ENCODE measurements at regions not wholly inside any gene's neighbourhood (a gene's known extent, or its start where the extent isn't known, plus 50 kb on each side); places are given as distances from the start of the nearest gene placed in this dataset.

- TF ChIP-seq POLR2A (IDR thresholded peaks at IDR 0.05) = no peak
- TF ChIP-seq CTCF (IDR thresholded peaks at IDR 0.05) = no peak
- no peak for TF ChIP-seq POLR2AphosphoS5 (IDR thresholded peaks at IDR 0.05)
- no peak for TF ChIP-seq EP300 (IDR thresholded peaks at IDR 0.05)
Observed at GRCh38 chr1:79375352-79375751, 368.8 kb upstream of the ADGRL4 start.

Measured in sigmoid colon (tissue), 4 donors.